ENCODE measurements at regions not wholly inside any gene's neighbourhood (a gene's known extent, or its start where the extent isn't known, plus 50 kb on each side); places are given as distances from the start of the nearest gene placed in this dataset.

GRCh38 chr3:177947901-177948300 is 588.3 kb upstream of the KCNMB2 start:
- TF ChIP-seq CTCF (IDR thresholded peaks at IDR 0.05; ENCODE audit: low read length) (no peak), EZH2phosphoT487 (IDR thresholded peaks at IDR 0.05; ENCODE audit: low read length) (no peak)

Data from MM.1S (cell line).